GM12878 (cell line): ENCODE measurements at regions not wholly inside any gene's neighbourhood (a gene's known extent, or its start where the extent isn't known, plus 50 kb on each side); places are given as distances from the start of the nearest gene placed in this dataset.

ENCODE experiments used
- ATAC-seq: fragments of 200-7000 bp; cut with Tn5 transposase; 3 replicates; pipeline ENCODE4 v1.9.1; 2020; ENCODE audit warnings: mild to moderate bottlenecking, moderate library complexity
- BruUV-seq: library from RNA; stranded (reverse); fragments of 400-500 nt; replicated peaks from 2 replicates; lab custom pipeline; 2021; lab: Mats Ljungman, UMichigan
- CTCF ChIA-PET: fragments of 300-600 bp; sonication (Branson Sonifier 250); formaldehyde crosslinking; extraction: SDS; loops from one replicate; lab custom pipeline; 2021; ENCODE audit warnings: inconsistent platforms; lab: Yijun Ruan, JAX
- POLR2A ChIA-PET: fragments of 350-600 bp; formaldehyde crosslinking; extraction: SDS; loops from one replicate; lab custom pipeline; 2021; ENCODE audit warnings: inconsistent platforms; lab: Charles Lee
- RAD21 ChIA-PET: fragments of 300-600 bp; sonication (Branson Sonifier 250); formaldehyde crosslinking; loops from one replicate; lab custom pipeline; 2023; ENCODE audit warnings: antibody characterized with exemption; ENCODE audit not compliant: unreplicated experiment; lab: Charles Lee
- SMC1A ChIA-PET: fragments of 300-600 bp; sonication (Branson Sonifier 250); formaldehyde crosslinking; loops from one replicate; lab custom pipeline; 2023; ENCODE audit not compliant: unreplicated experiment, uncharacterized antibody; lab: Charles Lee
- DNase-seq: peaks from one replicate; pipeline ENCODE4 v3.0.0-alpha.2; 2011; ENCODE audit warnings: low read depth, low spot score
- FAIRE-seq: peaks from 3 replicates; lab custom pipeline; 2011; peaks lifted over from hg19 to GRCh38; lab: Jason Lieb, UNC
- H2AFZ ChIP-seq: 2 replicates; pipeline ENCODE4 v1.6.0; 2011; ENCODE audit warnings: low read depth, low read length, control low read depth; ENCODE audit not compliant: control insufficient read depth
- H3K27ac ChIP-seq: 2 replicates; pipeline ENCODE4 v1.5.1; 2011; ENCODE audit warnings: control low read depth; ENCODE audit not compliant: control insufficient read depth, insufficient read depth
- H3K27me3 ChIP-seq, 2 experiments: replicated peaks in 1 of 2; 2 replicates each; pipeline versions ENCODE4 v1.6.0 to v1.6.1; 2011; ENCODE audit warnings: low read length in 1 of 2; ENCODE audit not compliant: control insufficient read depth in 2 of 2, insufficient read depth in 2 of 2
- H3K36me3 ChIP-seq, 2 experiments: 2 replicates each; pipeline ENCODE4 v1.5.1; 2011; ENCODE audit warnings: low read length in 1 of 2; ENCODE audit not compliant: control insufficient read depth in 2 of 2, insufficient read depth in 2 of 2
- H3K4me1 ChIP-seq: 2 replicates; pipeline ENCODE4 v1.6.1; 2011; ENCODE audit warnings: mild to moderate bottlenecking, low read length, moderate library complexity, mixed read lengths; ENCODE audit not compliant: control insufficient read depth, insufficient read depth
- H3K4me2 ChIP-seq: 2 replicates; pipeline ENCODE4 v1.6.0; 2011; ENCODE audit warnings: control low read depth; ENCODE audit not compliant: control insufficient read depth, insufficient read depth
- H3K4me3 ChIP-seq: fragments of 200-600 bp; sonication (generic); 2 replicates; pipeline ENCODE4 v1.5.1; 2016
- H3K79me2 ChIP-seq: 2 replicates; pipeline ENCODE4 v1.6.0; 2011; ENCODE audit warnings: low read length; ENCODE audit not compliant: control insufficient read depth, insufficient read depth
- H3K9ac ChIP-seq: 2 replicates; pipeline ENCODE4 v1.8.0; 2011; ENCODE audit warnings: low read length, control low read depth, mixed read lengths; ENCODE audit not compliant: control insufficient read depth, insufficient read depth
- H3K9me3 ChIP-seq: replicated peaks from 3 replicates; pipeline ENCODE4 v1.5.1; 2011; ENCODE audit warnings: mild to moderate bottlenecking, low read length; ENCODE audit not compliant: control insufficient read depth, insufficient read depth
- H4K20me1 ChIP-seq: 2 replicates; pipeline ENCODE4 v1.6.0; 2011; ENCODE audit not compliant: control insufficient read depth, insufficient read depth
- FOXK2 ChIP-seq: fragments of 450-650 bp; IDR thresholded peaks from 2 replicates; pipeline ENCODE4 v1.6.1; 2017; ENCODE audit warnings: mild to moderate bottlenecking, moderate library complexity
- MTA2 ChIP-seq: fragments of 450-650 bp; IDR thresholded peaks from 2 replicates; pipeline ENCODE4 v1.6.1; 2016; ENCODE audit warnings: low read depth, mild to moderate bottlenecking, moderate library complexity
- SMAD1 ChIP-seq: fragments of 450-650 bp; IDR thresholded peaks from 2 replicates; pipeline ENCODE4 v1.6.1; 2018; ENCODE audit warnings: mild to moderate bottlenecking, low read depth; ENCODE audit not compliant: partially characterized antibody
- YY1 ChIP-seq: IDR thresholded peaks from 2 replicates; pipeline ENCODE4 v1.6.1; 2011; ENCODE audit warnings: low read depth, mild to moderate bottlenecking, low read length
- ZBED1 ChIP-seq: IDR thresholded peaks from 2 replicates; pipeline ENCODE4 v1.6.1; 2016; ENCODE audit warnings: borderline replicate concordance
- WGBS: methylation state at CpG from one replicate; pipeline ENCODE4 v1.1.6; 2016; ENCODE audit warnings: low lambda C conversion rate; ENCODE audit not compliant: insufficient replicate concordance, insufficient coverage; ENCODE audit errors: missing lambda C conversion rate; 5-methylcytosine and 5-hydroxymethylcytosine counted together
- in situ Hi-C: fragments of 300-500 bp; cut with MboI; formaldehyde crosslinking; loops from 9 replicates; pipeline ENCODE4 v1.14.3; 2018; ENCODE audit warnings: mixed read lengths
- intact Hi-C: fragments of 100-400 bp; cut with micrococcal nuclease; formaldehyde crosslinking; loops from one replicate; pipeline ENCODE4 v1.14.2; 2022; ENCODE audit not compliant: unreplicated experiment

DNA sequence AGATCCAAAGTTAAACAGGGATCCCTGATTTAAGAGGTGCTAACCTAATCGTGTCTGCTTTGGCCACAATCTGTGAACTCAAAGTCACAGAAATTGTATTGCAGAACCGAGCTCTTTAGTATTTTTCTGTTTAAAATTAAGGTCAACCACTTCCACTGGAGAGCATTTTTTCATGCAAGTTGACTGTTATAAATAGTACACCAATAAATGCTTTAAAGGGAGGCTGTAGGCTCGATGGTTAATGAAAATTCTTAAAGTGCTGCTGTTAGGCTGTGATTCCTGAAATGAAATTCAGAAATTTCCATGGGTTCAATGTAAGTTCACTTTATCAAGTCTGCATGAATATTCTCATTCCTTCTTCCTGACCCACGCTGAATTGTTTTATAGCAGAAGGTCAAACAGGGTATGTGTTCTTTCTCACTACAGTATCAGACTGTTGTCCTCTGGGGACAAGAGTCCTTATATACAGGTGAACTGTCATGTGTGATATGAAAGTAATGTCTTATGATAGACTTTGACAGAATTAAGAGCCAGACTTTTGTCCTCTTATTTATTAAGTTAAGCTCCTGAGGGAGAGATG is 92.5 kb upstream of the HDGFL1 start:
- Histone ChIP-seq H4K20me1 (no peaks in the 10 kb centered on the region), H2AFZ (no peak overlapping the region), H3K9me3 (no peaks in the 10 kb centered on the region), H3K4me2 (no peak overlapping the region), H3K4me1 (no peaks in the 10 kb centered on the region), H3K36me3 (no peaks in the 10 kb centered on the region), H3K79me2 (no peaks in the 10 kb centered on the region), H3K4me3 (no peak overlapping the region), H3K9ac (no peak overlapping the region), H3K27me3 (no peaks in the 10 kb centered on the region), H3K27ac (no peak overlapping the region)
- ATAC-seq: no peak
- 14% methylated on average over 4 of the region's 4 CpGs for WGBS
- in situ Hi-C loops (no loop called here), intact Hi-C loops (no loop called here)
- no peak for FAIRE-seq
- CTCF ChIA-PET: no interaction called here
- SMC1A ChIA-PET: interaction anchor here (0.8 to 1.0 kb wide), 2 partner anchors 130 to 413 kb away, joined by 3 read pairs; no protein-coding TSS in a partner anchor
- TF ChIP-seq MTA2: no peak
- no peak for TF ChIP-seq ZBED1
- TF ChIP-seq FOXK2: no peak
- TF ChIP-seq YY1: no peak
- POLR2A ChIA-PET: no interaction called here
- no TSS peak for BruUV-seq
- RAD21 ChIA-PET: no interaction called here
- DNase-seq: no peak

DNA sequence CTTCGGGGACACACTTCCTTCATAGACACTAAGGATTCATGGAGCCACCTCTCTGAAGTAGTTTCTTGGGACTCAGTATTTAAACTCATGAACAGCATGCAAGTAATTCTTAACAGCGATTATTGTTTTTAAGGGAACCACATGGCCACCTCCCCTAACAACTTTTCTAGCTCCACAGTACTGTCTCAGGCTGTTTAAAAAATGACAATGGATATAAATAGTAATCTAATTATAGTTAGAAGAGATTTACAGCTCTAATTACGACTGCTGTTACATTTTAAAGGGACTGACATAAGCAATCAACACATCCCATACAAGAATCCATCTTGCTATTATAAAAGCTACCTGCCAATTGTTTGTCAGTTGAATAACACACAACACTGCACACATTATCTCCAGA is 72.1 kb upstream of the HDGFL1 start:
- Histone ChIP-seq H3K27me3 (no peaks in the 10 kb centered on the region), H3K79me2 (no peaks in the 10 kb centered on the region), H3K4me2 (no peak overlapping the region), H3K9me3 (no peaks in the 10 kb centered on the region), H2AFZ (no peak overlapping the region), H3K36me3 (no peaks in the 10 kb centered on the region), H3K27ac (no peak overlapping the region), H3K9ac (no peak overlapping the region), H3K4me1 (no peaks in the 10 kb centered on the region), H3K4me3 (no peak overlapping the region), H4K20me1 (no peaks in the 10 kb centered on the region)
- intact Hi-C loops (no loop called here), in situ Hi-C loops (no loop called here)
- BruUV-seq: no TSS peak
- FAIRE-seq (no peak), DNase-seq (no peak), ATAC-seq (no peak)
- ChIA-PET POLR2A (no interaction called here), RAD21 (no interaction called here), SMC1A (no interaction called here), CTCF (no interaction called here)
- WGBS: 2% methylated on average over 3 of the region's 3 CpGs
- TF ChIP-seq SMAD1: no peak
- no peak for TF ChIP-seq MTA2
